GM21526 (cell line): ENCODE measurements at regions not wholly inside any gene's neighbourhood (a gene's known extent, or its start where the extent isn't known, plus 50 kb on each side); places are given as distances from the start of the nearest gene placed in this dataset.
"Not testable (repeated sequence)": the region's sequence is repeated elsewhere in the genome, so short reads cannot be mapped to it uniquely, and the experiment has no call there.

Experiments
- ATAC-seq: cut with Tn5 transposase; IDR thresholded peaks from one replicate; pipeline ENCODE4 v1.9.1; 2021; ENCODE audit warnings: moderate library complexity; ENCODE audit not compliant: unreplicated experiment, low FRiP score

- ATAC-seq = no peak
Observed at GRCh38 chrX:115906881-115907280, 263.7 kb upstream of the AGTR2 start.

GRCh38 chrX:115909017-115909416 lies 261.5 kb upstream of the AGTR2 start:
- no peak for ATAC-seq

GRCh38 chrX:115911967-115912366 lies 258.6 kb upstream of the AGTR2 start:
- no peak for ATAC-seq

GRCh38 chrX:115912372-115912897 lies 258.1 kb upstream of the AGTR2 start:
- ATAC-seq = peak; percentile 91

- peak; percentile 59 for ATAC-seq
Observed at GRCh38 chrX:115913575-115913974, 257.0 kb upstream of the AGTR2 start.

GRCh38 chrX:115915625-115916024 lies 254.9 kb upstream of the AGTR2 start:
- ATAC-seq = not testable (repeated sequence)

- no peak for ATAC-seq
Observed at GRCh38 chrX:115929480-115929879, 241.1 kb upstream of the AGTR2 start.

GRCh38 chrX:115936008-115936407 lies 234.5 kb upstream of the AGTR2 start:
- ATAC-seq = no peak

GRCh38 chrX:115939070-115939469 lies 231.5 kb upstream of the AGTR2 start:
- peak; percentile 72 for ATAC-seq

- no peak for ATAC-seq
Observed at GRCh38 chrX:115939636-115940160, 230.8 kb upstream of the AGTR2 start.

- ATAC-seq = peak; percentile 22
Observed at GRCh38 chrX:115940348-115940747, 230.2 kb upstream of the AGTR2 start.

GRCh38 chrX:115940888-115941332 lies 229.6 kb upstream of the AGTR2 start:
- peak; percentile 68 for ATAC-seq

GRCh38 chrX:115941388-115941787 lies 229.2 kb upstream of the AGTR2 start:
- ATAC-seq = no peak

- no peak for ATAC-seq
Observed at GRCh38 chrX:115946059-115946458, 224.5 kb upstream of the AGTR2 start.

- no peak for ATAC-seq
Observed at GRCh38 chrX:115948018-115948923, 222.3 kb upstream of the AGTR2 start.

GRCh38 chrX:115949900-115950822 lies 220.4 kb upstream of the AGTR2 start:
- ATAC-seq = no peak

GRCh38 chrX:115952417-115953092 lies 218.0 kb upstream of the AGTR2 start:
- ATAC-seq = no peak

GRCh38 chrX:115957862-115958490 lies 212.6 kb upstream of the AGTR2 start:
- no peak for ATAC-seq

GRCh38 chrX:115958687-115959359 lies 211.7 kb upstream of the AGTR2 start:
- ATAC-seq = no peak
